IPS-NIHi7 (cell line): ENCODE measurements at regions not wholly inside any gene's neighbourhood (a gene's known extent, or its start where the extent isn't known, plus 50 kb on each side); places are given as distances from the start of the nearest gene placed in this dataset.

Source experiments
- DNase-seq: peaks from one replicate; pipeline ENCODE4 v3.0.0; 2012; ENCODE audit warnings: mixed read lengths; ENCODE audit errors: extremely low spot score

GRCh38 chr9:129270205-129270604, 92.1 kb upstream of the IER5L start:
- no peak for DNase-seq

- no peak for DNase-seq
Observed at GRCh38 chr9:129267141-129267540, 89.1 kb upstream of the IER5L start.

- DNase-seq: no peak
Observed at GRCh38 chr9:129266536-129266935, 88.5 kb upstream of the IER5L start.

DNA sequence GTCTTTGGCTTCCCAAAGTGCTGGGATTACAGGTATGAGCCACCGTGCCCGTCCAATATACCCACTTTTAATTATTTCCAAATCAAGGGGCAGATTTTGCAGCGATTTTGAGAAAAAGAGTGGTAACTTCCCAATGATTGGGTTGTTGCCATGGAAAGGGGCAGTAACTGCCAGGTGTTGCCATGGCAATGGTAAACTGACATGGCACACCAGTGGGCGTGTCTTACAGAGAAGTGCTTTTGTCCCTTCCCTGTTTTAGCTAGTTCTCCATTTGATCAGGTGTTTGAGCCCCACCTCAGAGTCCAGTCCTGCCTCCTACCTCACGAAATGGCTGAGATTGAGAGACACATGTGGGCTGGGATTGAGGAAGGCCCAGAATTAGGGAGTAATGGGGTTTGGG, 86.3 kb upstream of the IER5L start:
- DNase-seq: no peak

- DNase-seq: no peak
Observed at GRCh38 chr9:129263836-129264235, 85.8 kb upstream of the IER5L start.

DNA sequence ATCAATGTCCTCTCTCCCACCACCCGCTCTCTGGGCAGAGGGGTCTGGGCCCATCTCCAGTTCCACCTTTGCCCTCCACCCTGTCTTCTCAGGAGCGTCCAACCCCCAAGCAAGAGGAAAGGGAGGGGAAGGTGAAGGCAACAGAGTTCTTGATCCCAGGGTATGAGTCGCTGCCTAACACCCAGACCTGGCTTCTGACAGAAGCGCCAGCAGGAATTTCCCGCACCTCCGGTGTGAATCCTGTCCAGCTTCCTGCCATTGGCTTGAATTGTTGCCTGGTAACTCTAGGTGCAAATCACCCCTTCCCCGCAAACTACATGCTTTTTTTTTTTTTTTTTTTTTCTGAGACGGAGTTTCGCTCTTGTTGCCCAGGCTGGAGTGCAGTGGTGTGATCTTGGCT, 84.2 kb upstream of the IER5L start:
- DNase-seq: peak; percentile 42

DNA sequence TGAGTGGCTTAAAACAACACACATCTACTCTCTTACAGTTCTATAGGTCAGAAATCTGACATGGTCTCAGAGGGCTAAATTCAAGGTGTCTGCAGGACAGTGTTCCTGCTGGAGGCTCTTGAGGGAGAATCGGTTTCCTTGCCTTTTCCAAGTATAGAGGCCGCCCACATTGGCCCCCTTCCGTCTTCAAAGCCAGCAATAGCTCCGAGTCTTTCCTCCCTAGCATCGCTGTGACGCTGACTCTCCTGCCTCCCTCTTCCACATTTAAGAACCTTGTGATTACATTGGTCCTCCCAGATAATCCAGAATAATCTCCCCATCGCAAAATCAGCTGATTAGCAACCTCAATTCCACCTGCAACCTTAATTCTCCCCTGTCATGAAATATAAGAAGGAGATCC, 81.3 kb upstream of the IER5L start:
- no peak for DNase-seq

- no peak for DNase-seq
Observed at GRCh38 chr9:129258823-129259301, 80.8 kb upstream of the IER5L start.

DNA sequence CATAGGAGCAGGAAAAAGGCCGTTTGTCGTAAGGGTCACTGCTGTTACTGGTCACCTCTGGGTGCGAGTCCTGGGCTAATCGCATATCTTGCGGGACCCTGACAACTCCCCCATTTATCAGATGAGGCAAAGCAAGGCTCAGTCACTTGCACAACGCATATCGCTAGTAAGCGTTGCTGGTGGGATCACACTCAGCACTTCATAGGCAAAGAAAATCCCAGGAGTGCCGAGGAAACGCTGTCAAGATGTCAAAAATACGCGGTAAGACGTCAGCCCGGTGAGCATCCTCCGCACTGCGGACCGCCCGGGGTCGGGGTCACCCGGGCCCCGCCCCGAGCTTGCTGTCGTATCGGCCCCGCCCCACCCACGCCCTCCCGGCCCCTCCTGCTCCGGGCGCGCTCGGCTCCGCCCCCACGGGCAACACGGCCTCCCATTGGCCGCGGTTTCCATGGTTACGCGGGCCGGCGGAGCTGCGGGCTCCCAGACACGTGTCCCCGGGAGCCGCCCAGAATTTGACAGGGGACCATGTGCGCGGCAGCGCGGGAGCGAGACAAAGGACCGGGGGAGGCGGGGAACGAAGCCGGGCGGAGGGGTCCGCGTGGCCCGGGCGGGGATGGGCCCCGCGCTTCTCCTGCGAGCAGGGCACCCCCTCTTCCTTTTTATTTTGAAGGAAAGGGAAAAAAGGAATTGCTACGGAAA, 80.2 kb upstream of the IER5L start:
- peak; percentile 100 for DNase-seq

GRCh38 chr9:129256959-129257713, 79.1 kb upstream of the IER5L start:
- no peak for DNase-seq

DNA sequence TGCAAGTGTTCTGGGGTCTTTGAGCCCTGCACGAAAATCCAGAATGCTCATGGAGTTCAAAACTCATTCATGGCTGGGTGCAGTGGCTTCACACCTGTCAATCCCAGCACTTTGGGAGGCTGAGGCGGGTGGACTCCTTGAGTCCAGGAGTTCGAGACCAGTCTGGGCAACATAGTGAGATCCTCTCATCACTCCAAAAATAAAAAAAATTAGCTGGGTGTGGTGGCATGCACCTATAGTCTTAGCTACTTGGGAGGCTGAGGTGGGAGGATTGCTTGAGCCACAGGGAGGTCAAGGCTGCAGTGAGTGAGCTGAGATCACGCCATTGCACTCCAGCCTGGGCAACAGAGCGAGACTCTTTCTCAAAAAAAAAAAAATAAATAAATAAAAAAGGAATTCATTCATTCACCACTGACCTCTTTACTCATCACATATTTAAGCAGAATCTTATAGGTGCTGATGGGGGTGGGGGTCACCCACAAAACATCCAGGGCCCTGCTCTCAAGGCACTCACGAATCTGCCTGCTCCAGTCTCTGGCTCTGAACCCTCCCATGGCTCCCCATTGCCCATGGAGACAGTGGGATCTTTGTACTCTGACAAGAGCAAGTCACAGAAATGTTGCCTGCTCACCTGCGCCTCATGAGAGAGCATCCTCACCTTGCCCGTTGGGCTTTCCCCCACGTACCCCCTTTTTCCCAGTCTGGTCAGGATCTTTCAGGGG, 76.7 kb upstream of the IER5L start:
- DNase-seq: no peak

- DNase-seq: no peak
Observed at GRCh38 chr9:129253803-129254381, 75.8 kb upstream of the IER5L start.

DNA sequence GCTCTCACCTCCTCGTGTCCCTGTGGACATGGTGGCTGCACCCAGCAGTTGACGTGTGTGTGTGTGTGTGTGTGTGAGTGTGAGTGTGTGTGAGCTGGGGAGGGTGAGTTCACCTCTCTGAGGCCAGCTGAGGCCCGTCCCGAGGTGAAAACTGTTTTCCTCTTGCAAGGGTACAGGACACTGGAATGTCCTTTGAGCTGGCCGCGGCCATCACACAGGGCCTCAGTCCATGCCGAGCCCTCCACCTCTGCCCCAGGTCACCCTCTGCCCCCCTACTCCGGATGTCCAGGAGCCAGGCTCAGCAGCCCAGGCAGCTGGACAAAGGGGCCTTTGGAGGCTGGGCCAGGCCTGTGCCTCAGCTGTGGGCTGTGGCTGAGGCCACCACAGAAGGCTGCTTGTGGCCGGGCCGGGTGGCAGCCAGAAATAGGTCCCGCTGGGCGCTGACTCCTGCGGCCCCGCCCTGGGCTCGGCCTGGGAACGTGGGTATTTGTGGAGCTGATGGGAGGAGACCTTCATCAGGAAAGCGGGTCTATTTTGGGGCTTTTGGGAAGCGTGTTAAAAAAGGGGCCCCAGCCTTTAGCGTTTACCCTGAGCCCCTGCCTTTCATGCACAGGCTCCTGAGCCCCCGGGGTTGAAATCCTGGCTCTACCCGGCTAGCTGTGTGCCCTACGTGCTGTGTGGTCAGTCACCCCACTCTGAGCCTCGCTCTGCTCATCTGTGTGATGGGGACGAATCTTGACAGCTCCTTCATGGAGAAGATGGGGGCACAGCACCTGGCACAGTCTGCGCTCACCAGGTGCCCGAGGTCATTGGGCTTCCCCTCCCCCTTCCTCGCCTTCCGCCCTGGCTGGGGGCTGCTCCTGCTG, 75.1 kb upstream of the IER5L start:
- DNase-seq: no peak

DNA sequence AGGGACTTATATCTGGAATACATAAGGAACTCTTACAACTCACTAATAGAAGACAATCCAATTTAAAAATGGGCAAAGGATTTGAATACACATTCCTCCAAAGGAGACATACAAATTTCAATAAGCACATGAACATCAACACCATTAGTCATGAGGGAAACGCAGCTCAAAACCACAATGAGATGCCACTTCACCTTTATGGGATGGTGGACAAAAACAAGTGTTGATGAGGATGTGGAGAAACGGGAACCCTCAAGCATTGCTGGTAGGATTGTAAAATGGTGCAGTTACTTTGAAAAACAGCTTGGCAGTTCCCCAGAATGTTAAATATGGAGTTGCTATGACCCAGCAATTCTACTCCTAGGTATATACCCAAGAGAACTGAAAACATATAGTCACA, 72.7 kb upstream of the IER5L start:
- no peak for DNase-seq

GRCh38 chr9:129247285-129248153, 69.5 kb upstream of the IER5L start:
- no peak for DNase-seq

GRCh38 chr9:129245276-129245675, 67.2 kb upstream of the IER5L start:
- DNase-seq: no peak

- no peak for DNase-seq
Observed at GRCh38 chr9:129242971-129243561, 65.0 kb upstream of the IER5L start.

DNA sequence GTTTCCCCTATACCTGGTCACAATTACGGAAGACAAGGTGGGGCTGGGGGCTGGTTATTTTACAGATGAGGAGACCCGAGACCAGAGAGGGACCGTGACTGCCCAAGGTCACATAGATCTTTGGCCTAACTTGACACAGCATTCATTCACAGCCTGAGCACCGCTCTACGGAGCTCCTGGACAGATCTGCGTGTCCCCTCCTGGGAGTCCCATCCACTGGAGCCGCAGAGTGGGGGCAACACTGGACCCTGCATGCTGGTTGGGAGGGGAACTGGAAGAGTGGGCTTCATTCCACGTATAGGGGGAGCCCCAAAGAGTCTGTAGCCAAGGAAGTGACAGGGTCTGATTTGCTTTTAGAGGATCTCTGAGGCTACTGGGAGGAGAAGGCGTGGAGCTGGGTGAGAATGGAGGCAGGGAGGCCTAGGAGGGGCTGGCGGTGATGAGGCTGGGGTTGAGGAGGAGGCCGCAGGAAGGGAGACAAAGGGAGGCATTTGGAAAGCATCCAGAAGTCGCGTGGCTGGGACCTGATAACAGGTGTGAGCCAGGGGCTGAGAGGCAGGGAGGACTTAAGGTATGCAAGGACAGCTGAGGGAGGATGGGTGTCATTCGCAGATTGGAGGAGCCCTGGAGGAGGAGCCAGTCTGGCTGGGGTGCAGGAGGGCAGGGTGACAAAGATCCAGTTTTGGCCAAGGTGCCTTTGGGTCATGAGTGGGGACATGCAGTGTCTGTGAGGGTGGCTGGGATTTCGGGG, 64.3 kb upstream of the IER5L start:
- no peak for DNase-seq

- DNase-seq: no peak
Observed at GRCh38 chr9:129241725-129242124, 63.7 kb upstream of the IER5L start.
